Activated CD8-positive, alpha-beta T cell treated with anti-CD3 and anti-CD28 coated beads, Interleukin-2, amount 10 ng/mL, durations not matched to agents 7 days and 5 days (primary cell): ENCODE measurements at regions not wholly inside any gene's neighbourhood (a gene's known extent, or its start where the extent isn't known, plus 50 kb on each side); places are given as distances from the start of the nearest gene placed in this dataset.

Source experiments
- ATAC-seq: fragments of 150-1000 bp; cut with Tn5 transposase; one replicate; pipeline ENCODE4 v1.10.0; 2021; ENCODE audit warnings: moderate library complexity
- CTCF ChIA-PET: fragments of 350-600 bp; sonication (Branson Sonifier 250); formaldehyde crosslinking; loops from one replicate; lab custom pipeline; 2021; ENCODE audit warnings: antibody characterized with exemption; lab: Charles Lee
- POLR2A ChIA-PET: fragments of 350-600 bp; sonication (Branson Sonifier 250); formaldehyde crosslinking; loops from one replicate; lab custom pipeline; 2021; ENCODE audit warnings: antibody characterized with exemption; lab: Charles Lee
- DNase-seq: peaks from one replicate; pipeline ENCODE4 v3.0.0-alpha.2; 2020
- H3K27ac Mint-ChIP-seq: one replicate; pipeline ENCODE4 v1.8.0; 2021; ENCODE audit warnings: mild to moderate bottlenecking, mixed read lengths
- H3K27me3 Mint-ChIP-seq: one replicate; pipeline ENCODE4 v1.8.0; 2021; ENCODE audit warnings: low read depth, mixed read lengths
- H3K36me3 Mint-ChIP-seq: one replicate; pipeline ENCODE4 v1.8.0; 2021; ENCODE audit warnings: low read depth, mixed read lengths
- H3K4me1 Mint-ChIP-seq: one replicate; pipeline ENCODE4 v1.8.0; 2021; ENCODE audit warnings: low read depth, mixed read lengths
- H3K4me3 Mint-ChIP-seq: one replicate; pipeline ENCODE4 v1.8.0; 2021; ENCODE audit warnings: mild to moderate bottlenecking, mixed read lengths
- H3K9me3 Mint-ChIP-seq: one replicate; pipeline ENCODE4 v1.8.0; 2022; ENCODE audit warnings: mixed read lengths; ENCODE audit not compliant: insufficient read depth

GRCh38 chr1:203401199-203401877 is 50.4 kb upstream of the FMOD start:
- no peaks in the 10 kb centered on the region for H3K9me3 Mint-ChIP-seq
- no peak overlapping the region for H3K27ac Mint-ChIP-seq
- DNase-seq (no peak), ATAC-seq (no peak)
- H3K4me3 Mint-ChIP-seq = no peak overlapping the region
- no peaks in the 10 kb centered on the region for H3K36me3 Mint-ChIP-seq
- POLR2A ChIA-PET = no interaction called here
- H3K4me1 Mint-ChIP-seq = no peaks in the 10 kb centered on the region
- CTCF ChIA-PET = interaction anchor here (1.3 kb wide), 1 partner anchor 134 kb away, joined by 5 read pairs; no protein-coding TSS in a partner anchor
- H3K27me3 Mint-ChIP-seq = peaks cover 28% of the 10 kb centered on the region

- no peak for DNase-seq
- H3K36me3 Mint-ChIP-seq = no peaks in the 10 kb centered on the region
- ChIA-PET CTCF (interaction anchor here (0.7 to 1.3 kb wide), 2 partner anchors 13 to 135 kb away, joined by 3 to 5 read pairs; no protein-coding TSS in a partner anchor), POLR2A (no interaction called here)
- peaks cover 25% of the 10 kb centered on the region for H3K27me3 Mint-ChIP-seq
- ATAC-seq = no peak
- H3K4me1 Mint-ChIP-seq = no peaks in the 10 kb centered on the region
- no peak overlapping the region for H3K27ac Mint-ChIP-seq
- no peaks in the 10 kb centered on the region for H3K9me3 Mint-ChIP-seq
- no peak overlapping the region for H3K4me3 Mint-ChIP-seq
Observed at GRCh38 chr1:203402152-203402551, 51.2 kb upstream of the FMOD start.

- Mint-ChIP-seq H3K27me3 (peaks cover 20% of the 10 kb centered on the region), H3K36me3 (no peaks in the 10 kb centered on the region), H3K4me1 (no peaks in the 10 kb centered on the region), H3K9me3 (no peaks in the 10 kb centered on the region), H3K27ac (no peak overlapping the region), H3K4me3 (no peak overlapping the region)
- no peak for DNase-seq
- ChIA-PET POLR2A (no interaction called here), CTCF (interaction anchor here (0.7 to 1.3 kb wide), 2 partner anchors 13 to 135 kb away, joined by 3 to 5 read pairs; no protein-coding TSS in a partner anchor)
- ATAC-seq = no peak
Observed at GRCh38 chr1:203402629-203403337, 51.9 kb upstream of the FMOD start.

- Mint-ChIP-seq H3K4me3 (no peak overlapping the region), H3K27ac (no peak overlapping the region), H3K9me3 (no peaks in the 10 kb centered on the region), H3K36me3 (no peaks in the 10 kb centered on the region), H3K4me1 (no peaks in the 10 kb centered on the region), H3K27me3 (peaks cover 20% of the 10 kb centered on the region)
- CTCF ChIA-PET = no interaction called here
- no peak for DNase-seq
- POLR2A ChIA-PET = no interaction called here
- no peak for ATAC-seq
Observed at GRCh38 chr1:203403586-203403985, 52.7 kb upstream of the FMOD start.

- DNase-seq (no peak), ATAC-seq (no peak)
- Mint-ChIP-seq H3K27ac (no peak overlapping the region), H3K27me3 (peaks cover 25% of the 10 kb centered on the region), H3K9me3 (no peaks in the 10 kb centered on the region), H3K4me1 (no peaks in the 10 kb centered on the region), H3K4me3 (no peak overlapping the region), H3K36me3 (no peaks in the 10 kb centered on the region)
- CTCF ChIA-PET = no interaction called here
- POLR2A ChIA-PET = no interaction called here
Observed at GRCh38 chr1:203404546-203404945, 53.6 kb upstream of the FMOD start.

- no peaks in the 10 kb centered on the region for H3K36me3 Mint-ChIP-seq
- H3K9me3 Mint-ChIP-seq = no peaks in the 10 kb centered on the region
- ATAC-seq = no peak
- no peak overlapping the region for H3K4me3 Mint-ChIP-seq
- H3K27me3 Mint-ChIP-seq = peaks cover 35% of the 10 kb centered on the region
- H3K27ac Mint-ChIP-seq = no peak overlapping the region
- CTCF ChIA-PET = no interaction called here
- no peaks in the 10 kb centered on the region for H3K4me1 Mint-ChIP-seq
- no peak for DNase-seq
- POLR2A ChIA-PET = no interaction called here
Observed at GRCh38 chr1:203405703-203406438, 54.9 kb upstream of the FMOD start.

GRCh38 chr1:203406446-203407045 is 55.6 kb upstream of the FMOD start:
- ATAC-seq = no peak
- no peak for DNase-seq
- Mint-ChIP-seq H3K36me3 (no peaks in the 10 kb centered on the region), H3K27ac (no peak overlapping the region), H3K9me3 (no peaks in the 10 kb centered on the region), H3K27me3 (peaks cover 33% of the 10 kb centered on the region), H3K4me3 (no peak overlapping the region), H3K4me1 (no peaks in the 10 kb centered on the region)
- POLR2A ChIA-PET = no interaction called here
- CTCF ChIA-PET = no interaction called here

GRCh38 chr1:203407296-203407695 is 56.4 kb upstream of the FMOD start:
- H3K36me3 Mint-ChIP-seq = no peaks in the 10 kb centered on the region
- POLR2A ChIA-PET = no interaction called here
- H3K4me1 Mint-ChIP-seq = no peaks in the 10 kb centered on the region
- no peak for DNase-seq
- H3K4me3 Mint-ChIP-seq = no peak overlapping the region
- CTCF ChIA-PET = no interaction called here
- no peaks in the 10 kb centered on the region for H3K9me3 Mint-ChIP-seq
- ATAC-seq = no peak
- no peak overlapping the region for H3K27ac Mint-ChIP-seq
- peaks cover 33% of the 10 kb centered on the region for H3K27me3 Mint-ChIP-seq

- Mint-ChIP-seq H3K4me1 (no peaks in the 10 kb centered on the region), H3K36me3 (no peaks in the 10 kb centered on the region), H3K4me3 (no peak overlapping the region), H3K9me3 (no peaks in the 10 kb centered on the region), H3K27ac (no peak overlapping the region), H3K27me3 (peaks cover 34% of the 10 kb centered on the region)
- POLR2A ChIA-PET = no interaction called here
- no peak for DNase-seq
- CTCF ChIA-PET = no interaction called here
- ATAC-seq = no peak
Observed at GRCh38 chr1:203408486-203409481, 57.9 kb upstream of the FMOD start.

- CTCF ChIA-PET = interaction anchor here (1.2 to 1.3 kb wide), 2 partner anchors 69 to 78 kb away, joined by 5 read pairs; no protein-coding TSS in a partner anchor
- POLR2A ChIA-PET = no interaction called here
- ATAC-seq = no peak
- peaks cover 34% of the 10 kb centered on the region for H3K27me3 Mint-ChIP-seq
- no peaks in the 10 kb centered on the region for H3K4me1 Mint-ChIP-seq
- DNase-seq = no peak
- no peak overlapping the region for H3K27ac Mint-ChIP-seq
- no peaks in the 10 kb centered on the region for H3K9me3 Mint-ChIP-seq
- H3K36me3 Mint-ChIP-seq = no peaks in the 10 kb centered on the region
- no peak overlapping the region for H3K4me3 Mint-ChIP-seq
Observed at GRCh38 chr1:203410182-203410900, 59.4 kb upstream of the FMOD start.
